Fibroblast of peridontal ligament (primary cell): ENCODE measurements at regions not wholly inside any gene's neighbourhood (a gene's known extent, or its start where the extent isn't known, plus 50 kb on each side); places are given as distances from the start of the nearest gene placed in this dataset.

Source experiments
- DNase-seq: peaks from one replicate; pipeline ENCODE4 v3.0.0-alpha.2; 2010; ENCODE audit errors: extremely low read depth

GRCh38 chr2:71791501-71792135 lies 338.3 kb downstream of the DYSF start:
- no peak for DNase-seq

- DNase-seq: no peak
These were observed 337.7 kb downstream of the DYSF start for GRCh38 chr2:71791061-71791450.

GRCh38 chr2:71790226-71791060 lies 337.1 kb downstream of the DYSF start:
- DNase-seq: no peak

- no peak for DNase-seq
These were observed 336.3 kb downstream of the DYSF start for GRCh38 chr2:71789556-71790204.

- DNase-seq: no peak
These were observed 335.4 kb downstream of the DYSF start for GRCh38 chr2:71788601-71789240.

- DNase-seq: no peak
These were observed 334.8 kb downstream of the DYSF start for GRCh38 chr2:71788186-71788525.

GRCh38 chr2:71787476-71788185 lies 334.3 kb downstream of the DYSF start:
- no peak for DNase-seq

GRCh38 chr2:71787108-71787415 lies 333.7 kb downstream of the DYSF start:
- DNase-seq: no peak

- no peak for DNase-seq
These were observed 333.1 kb downstream of the DYSF start for GRCh38 chr2:71786291-71787107.

GRCh38 chr2:71785516-71785981 lies 332.2 kb downstream of the DYSF start:
- no peak for DNase-seq

- no peak for DNase-seq
These were observed 331.6 kb downstream of the DYSF start for GRCh38 chr2:71784734-71785511.

GRCh38 chr2:71783815-71784214 lies 330.5 kb downstream of the DYSF start:
- no peak for DNase-seq

- DNase-seq: no peak
These were observed 329.9 kb downstream of the DYSF start for GRCh38 chr2:71783215-71783614.

- DNase-seq: no peak
These were observed 329.0 kb downstream of the DYSF start for GRCh38 chr2:71782323-71782722.

GRCh38 chr2:71781695-71782228 lies 328.4 kb downstream of the DYSF start:
- DNase-seq: no peak

GRCh38 chr2:71780162-71780561 lies 326.8 kb downstream of the DYSF start:
- no peak for DNase-seq

GRCh38 chr2:71779774-71780105 lies 326.4 kb downstream of the DYSF start:
- no peak for DNase-seq

GRCh38 chr2:71778936-71779773 lies 325.8 kb downstream of the DYSF start:
- peak; percentile 37 for DNase-seq

- DNase-seq: no peak
These were observed 325.2 kb downstream of the DYSF start for GRCh38 chr2:71778514-71778913.
